Activated naive CD8-positive, alpha-beta T cell (primary cell): ENCODE measurements at regions not wholly inside any gene's neighbourhood (a gene's known extent, or its start where the extent isn't known, plus 50 kb on each side); places are given as distances from the start of the nearest gene placed in this dataset.

Experiments used
- H3K27ac Mint-ChIP-seq: one replicate; pipeline ENCODE4 v1.8.0; 2021; ENCODE audit warnings: mixed read lengths
- H3K27me3 Mint-ChIP-seq: one replicate; pipeline ENCODE4 v1.8.0; 2021; ENCODE audit warnings: mixed read lengths
- H3K36me3 Mint-ChIP-seq: one replicate; pipeline ENCODE4 v1.8.0; 2021; ENCODE audit warnings: mixed read lengths
- H3K4me1 Mint-ChIP-seq: one replicate; pipeline ENCODE4 v1.8.0; 2021; ENCODE audit warnings: low read depth, mixed read lengths
- H3K4me3 Mint-ChIP-seq: one replicate; pipeline ENCODE4 v1.8.0; 2021; ENCODE audit warnings: mild to moderate bottlenecking, mixed read lengths
- H3K9me3 Mint-ChIP-seq: one replicate; pipeline ENCODE4 v1.8.0; 2021; ENCODE audit warnings: low read depth, mixed read lengths

- Mint-ChIP-seq H3K36me3 (no peaks in the 10 kb centered on the region), H3K27me3 (no peaks in the 10 kb centered on the region), H3K4me3 (no peak overlapping the region), H3K27ac (no peak overlapping the region), H3K4me1 (no peaks in the 10 kb centered on the region), H3K9me3 (no peaks in the 10 kb centered on the region)
These were observed 428.4 kb upstream of the GOLIM4 start for GRCh38 chr3:168524129-168524528.

- no peaks in the 10 kb centered on the region for H3K36me3 Mint-ChIP-seq
- no peak overlapping the region for H3K27ac Mint-ChIP-seq
- H3K4me3 Mint-ChIP-seq, result no peak overlapping the region
- H3K4me1 Mint-ChIP-seq, result no peaks in the 10 kb centered on the region
- no peaks in the 10 kb centered on the region for H3K27me3 Mint-ChIP-seq
- H3K9me3 Mint-ChIP-seq, result no peaks in the 10 kb centered on the region
These were observed 421.7 kb upstream of the GOLIM4 start for GRCh38 chr3:168517249-168518071.

- Mint-ChIP-seq H3K27me3 (no peaks in the 10 kb centered on the region), H3K27ac (no peak overlapping the region), H3K9me3 (no peaks in the 10 kb centered on the region), H3K4me1 (no peaks in the 10 kb centered on the region), H3K36me3 (no peaks in the 10 kb centered on the region), H3K4me3 (no peak overlapping the region)
These were observed 418.5 kb upstream of the GOLIM4 start for GRCh38 chr3:168514252-168514651.

- H3K36me3 Mint-ChIP-seq, result no peaks in the 10 kb centered on the region
- H3K4me1 Mint-ChIP-seq, result no peaks in the 10 kb centered on the region
- no peak overlapping the region for H3K4me3 Mint-ChIP-seq
- H3K27me3 Mint-ChIP-seq, result no peaks in the 10 kb centered on the region
- H3K9me3 Mint-ChIP-seq, result no peaks in the 10 kb centered on the region
- H3K27ac Mint-ChIP-seq, result no peak overlapping the region
These were observed 417.1 kb upstream of the GOLIM4 start for GRCh38 chr3:168512802-168513201.

- Mint-ChIP-seq H3K4me1 (no peaks in the 10 kb centered on the region), H3K27ac (no peak overlapping the region), H3K9me3 (no peaks in the 10 kb centered on the region)
These were observed 415.8 kb upstream of the GOLIM4 start for GRCh38 chr3:168511428-168512014.

GRCh38 chr3:168506589-168506988 is 410.9 kb upstream of the GOLIM4 start:
- H3K4me3 Mint-ChIP-seq, result no peak overlapping the region
- H3K36me3 Mint-ChIP-seq, result no peaks in the 10 kb centered on the region
- H3K9me3 Mint-ChIP-seq, result no peaks in the 10 kb centered on the region
- H3K4me1 Mint-ChIP-seq, result no peaks in the 10 kb centered on the region
- H3K27ac Mint-ChIP-seq, result no peak overlapping the region
- H3K27me3 Mint-ChIP-seq, result no peaks in the 10 kb centered on the region

More at GRCh38 chr3:168511428-168512014, 415.8 kb upstream of the GOLIM4 start:
- Mint-ChIP-seq H3K27me3 (no peaks in the 10 kb centered on the region), H3K36me3 (no peaks in the 10 kb centered on the region), H3K4me3 (no peak overlapping the region)

GRCh38 chr3:168501570-168501969 is 405.8 kb upstream of the GOLIM4 start:
- Mint-ChIP-seq H3K27me3 (no peaks in the 10 kb centered on the region), H3K4me1 (no peaks in the 10 kb centered on the region), H3K36me3 (no peaks in the 10 kb centered on the region), H3K9me3 (no peaks in the 10 kb centered on the region), H3K27ac (no peak overlapping the region), H3K4me3 (no peak overlapping the region)

- Mint-ChIP-seq H3K27ac (no peak overlapping the region), H3K4me1 (no peaks in the 10 kb centered on the region), H3K36me3 (no peaks in the 10 kb centered on the region), H3K9me3 (no peaks in the 10 kb centered on the region), H3K4me3 (no peak overlapping the region), H3K27me3 (no peaks in the 10 kb centered on the region)
These were observed 402.5 kb upstream of the GOLIM4 start for GRCh38 chr3:168498194-168498593.

- no peak overlapping the region for H3K4me3 Mint-ChIP-seq
- no peaks in the 10 kb centered on the region for H3K27me3 Mint-ChIP-seq
- H3K36me3 Mint-ChIP-seq, result no peaks in the 10 kb centered on the region
- no peaks in the 10 kb centered on the region for H3K4me1 Mint-ChIP-seq
- H3K9me3 Mint-ChIP-seq, result no peaks in the 10 kb centered on the region
- no peak overlapping the region for H3K27ac Mint-ChIP-seq
These were observed 402.0 kb upstream of the GOLIM4 start for GRCh38 chr3:168497741-168498140.

- no peaks in the 10 kb centered on the region for H3K36me3 Mint-ChIP-seq
- H3K4me1 Mint-ChIP-seq, result no peaks in the 10 kb centered on the region
- H3K4me3 Mint-ChIP-seq, result no peak overlapping the region
- no peaks in the 10 kb centered on the region for H3K9me3 Mint-ChIP-seq
- H3K27ac Mint-ChIP-seq, result no peak overlapping the region
- no peaks in the 10 kb centered on the region for H3K27me3 Mint-ChIP-seq
These were observed 401.5 kb upstream of the GOLIM4 start for GRCh38 chr3:168497183-168497582.

GRCh38 chr3:168495932-168496331 is 400.2 kb upstream of the GOLIM4 start:
- no peaks in the 10 kb centered on the region for H3K36me3 Mint-ChIP-seq
- no peak overlapping the region for H3K27ac Mint-ChIP-seq
- H3K27me3 Mint-ChIP-seq, result no peaks in the 10 kb centered on the region
- H3K4me3 Mint-ChIP-seq, result no peak overlapping the region
- no peaks in the 10 kb centered on the region for H3K9me3 Mint-ChIP-seq
- no peaks in the 10 kb centered on the region for H3K4me1 Mint-ChIP-seq

GRCh38 chr3:168495270-168495669 is 399.5 kb upstream of the GOLIM4 start:
- Mint-ChIP-seq H3K9me3 (no peaks in the 10 kb centered on the region), H3K4me1 (no peaks in the 10 kb centered on the region), H3K27ac (no peak overlapping the region), H3K27me3 (no peaks in the 10 kb centered on the region), H3K36me3 (no peaks in the 10 kb centered on the region), H3K4me3 (no peak overlapping the region)

GRCh38 chr3:168493412-168494205 is 397.9 kb upstream of the GOLIM4 start:
- no peaks in the 10 kb centered on the region for H3K9me3 Mint-ChIP-seq
- H3K27ac Mint-ChIP-seq, result no peak overlapping the region
- H3K4me1 Mint-ChIP-seq, result no peaks in the 10 kb centered on the region
- H3K36me3 Mint-ChIP-seq, result no peaks in the 10 kb centered on the region
- H3K4me3 Mint-ChIP-seq, result no peak overlapping the region
- H3K27me3 Mint-ChIP-seq, result no peaks in the 10 kb centered on the region

GRCh38 chr3:168490981-168491380 is 395.3 kb upstream of the GOLIM4 start:
- Mint-ChIP-seq H3K27ac (no peak overlapping the region), H3K9me3 (no peaks in the 10 kb centered on the region), H3K4me3 (no peak overlapping the region), H3K27me3 (no peaks in the 10 kb centered on the region), H3K4me1 (no peaks in the 10 kb centered on the region), H3K36me3 (no peaks in the 10 kb centered on the region)

GRCh38 chr3:168489301-168489700 is 393.6 kb upstream of the GOLIM4 start:
- Mint-ChIP-seq H3K27me3 (no peaks in the 10 kb centered on the region), H3K27ac (no peak overlapping the region), H3K4me1 (no peaks in the 10 kb centered on the region), H3K4me3 (no peak overlapping the region), H3K36me3 (no peaks in the 10 kb centered on the region), H3K9me3 (no peaks in the 10 kb centered on the region)
